ENCODE measurements at regions not wholly inside any gene's neighbourhood (a gene's known extent, or its start where the extent isn't known, plus 50 kb on each side); places are given as distances from the start of the nearest gene placed in this dataset.

DNA sequence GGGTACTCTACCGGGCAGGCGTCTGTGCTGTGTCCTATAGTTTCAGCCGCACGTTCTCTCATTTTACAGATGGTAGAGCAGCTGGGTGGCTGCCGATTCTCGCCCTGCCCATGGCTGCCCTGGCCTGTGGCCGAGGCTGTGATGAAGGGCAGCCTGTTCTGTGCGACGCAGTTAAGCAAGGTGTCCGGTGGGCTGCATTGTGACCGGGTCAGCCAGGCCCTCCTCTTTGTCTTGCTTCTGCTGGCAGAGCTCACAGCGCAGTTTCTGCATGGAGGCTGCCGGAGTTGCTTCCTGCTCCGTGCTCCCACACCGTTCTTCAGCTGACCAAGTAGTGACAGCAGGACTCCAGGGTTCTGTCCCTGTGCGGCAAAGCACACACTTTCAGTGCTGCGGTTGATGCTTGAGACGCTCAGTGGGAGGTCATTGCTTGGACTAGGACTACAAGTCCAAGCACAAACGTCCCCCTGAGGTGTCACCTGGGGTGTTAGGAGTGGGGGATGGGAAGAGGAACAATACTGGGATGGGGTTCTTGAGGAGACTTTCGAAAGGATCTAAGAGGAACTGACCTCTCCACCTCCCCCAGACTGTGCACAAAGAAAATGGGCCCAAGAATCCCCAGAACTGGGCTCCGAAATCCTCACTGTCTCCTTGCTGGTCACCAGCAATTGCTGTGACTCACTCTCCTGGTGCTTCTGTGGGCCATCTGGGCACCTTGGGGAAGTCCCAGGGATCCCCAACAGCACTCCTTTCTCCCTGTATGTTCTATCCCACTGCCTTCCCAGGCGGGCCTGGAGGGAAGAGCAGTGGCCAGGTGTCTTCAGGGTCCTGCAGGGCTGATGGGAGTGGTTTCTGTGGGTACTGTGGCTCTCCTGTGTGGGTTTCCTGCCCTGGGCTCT is 58.2 kb downstream of the GADD45G start:
- Mint-ChIP-seq H3K4me3 (no peak overlapping the region), H3K9me3 (no peaks in the 10 kb centered on the region), H3K4me1 (ENCODE audit: low read depth) (peaks cover under 1% of the 10 kb centered on the region), H3K36me3 (ENCODE audit: low read depth) (no peaks in the 10 kb centered on the region), H3K27ac (no peak overlapping the region), H3K27me3 (peaks cover 15% of the 10 kb centered on the region)
- Histone ChIP-seq H3K36me3 (ENCODE audit: insufficient read depth, low read length) (no peaks in the 10 kb centered on the region), H3K4me3 (ENCODE audit: low read length) (no peak overlapping the region), H3K27me3 (ENCODE audit: control insufficient read depth in 1 of 2, insufficient read depth in 2 of 2, low read length in 2 of 2) (no peaks in the 10 kb centered on the region), H3K27ac (ENCODE audit: low read depth in 1 of 2, low read length in 2 of 2) (no peak overlapping the region), H3K4me1 (ENCODE audit: insufficient read depth, low read length) (peaks cover 6% of the 10 kb centered on the region), H3K9me3 (ENCODE audit: control insufficient read depth in 1 of 2, insufficient read depth in 1 of 2, low read length in 2 of 2) (peaks cover 0 to 12% of the 10 kb centered on the region in 2 experiments)
- ChIA-PET POLR2A (no interaction called here), CTCF (no interaction called here)
- no peak for TF ChIP-seq CTCF (IDR thresholded peaks at IDR 0.05)
- no peak for ATAC-seq (ENCODE audit: poor library complexity)
- intact Hi-C loops (cut with DNase I, micrococcal nuclease), result no loop called here
- peak in 1 of 14 experiments; percentile 16 for DNase-seq

DNA sequence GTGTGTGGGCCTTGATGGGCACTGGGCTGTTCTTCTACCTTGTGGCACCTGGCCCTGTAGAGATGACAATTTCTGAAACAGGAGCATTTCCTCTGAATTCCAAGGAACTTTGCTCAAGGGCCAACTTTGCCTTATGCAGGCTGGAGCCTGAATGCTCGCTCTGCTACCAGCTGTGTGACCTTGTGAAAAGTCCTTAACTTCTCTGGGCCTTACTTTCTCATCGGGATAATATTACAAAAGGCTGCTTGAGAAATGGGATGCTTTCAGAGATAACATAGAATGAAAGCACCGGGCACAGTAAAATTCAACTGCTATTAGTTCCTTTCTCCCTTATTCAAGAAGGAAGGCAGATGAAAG is 58.8 kb downstream of the GADD45G start:
- peaks cover 10% of the 10 kb centered on the region for H3K4me1 ChIP-seq (ENCODE audit: insufficient read depth, low read length)
- H3K36me3 Mint-ChIP-seq (ENCODE audit: low read depth), result no peaks in the 10 kb centered on the region
- DNase-seq, result no peak
- no peaks in the 10 kb centered on the region for H3K9me3 Mint-ChIP-seq
- no peaks in the 10 kb centered on the region for H3K4me1 Mint-ChIP-seq (ENCODE audit: low read depth)
- ChIA-PET POLR2A (no interaction called here), CTCF (no interaction called here)
- H3K9me3 ChIP-seq (ENCODE audit: control insufficient read depth in 1 of 2, insufficient read depth in 1 of 2, low read length in 2 of 2), result peaks cover 0 to 12% of the 10 kb centered on the region in 2 experiments
- intact Hi-C loops (cut with DNase I, micrococcal nuclease), result no loop called here
- no peak for TF ChIP-seq CTCF (IDR thresholded peaks at IDR 0.05)
- H3K36me3 ChIP-seq (ENCODE audit: insufficient read depth, low read length), result no peaks in the 10 kb centered on the region
- no peak overlapping the region for H3K27ac Mint-ChIP-seq
- no peak overlapping the region for H3K4me3 Mint-ChIP-seq
- no peak overlapping the region for H3K27ac ChIP-seq (ENCODE audit: low read depth in 1 of 2, low read length in 2 of 2)
- H3K27me3 Mint-ChIP-seq, result peaks cover 15% of the 10 kb centered on the region
- no peak overlapping the region for H3K4me3 ChIP-seq (ENCODE audit: low read length)
- H3K27me3 ChIP-seq (ENCODE audit: control insufficient read depth in 1 of 2, insufficient read depth in 2 of 2, low read length in 2 of 2), result no peaks in the 10 kb centered on the region
- no peak for ATAC-seq (ENCODE audit: poor library complexity)

DNA sequence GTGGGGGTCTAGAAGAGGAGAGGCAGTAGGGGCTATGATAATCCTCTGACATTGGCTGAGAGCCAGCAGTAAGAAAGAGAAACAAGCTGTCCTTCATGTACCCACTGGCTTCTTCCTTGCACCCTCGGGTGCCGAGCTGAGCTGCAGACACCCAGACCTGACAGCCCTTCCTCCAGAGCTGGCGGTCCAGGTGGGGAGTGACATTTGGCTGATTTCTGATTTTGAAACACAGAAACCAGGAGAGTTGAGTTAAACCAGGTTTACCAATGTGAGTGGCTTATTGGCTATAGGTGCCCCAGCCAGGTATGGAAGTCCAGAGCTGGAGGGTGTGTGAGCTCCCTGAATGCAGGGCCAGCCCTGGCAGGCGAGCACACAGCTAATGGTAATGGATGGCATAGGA is 59.2 kb downstream of the GADD45G start:
- DNase-seq (no peak), ATAC-seq (ENCODE audit: poor library complexity) (no peak)
- Mint-ChIP-seq H3K9me3 (no peaks in the 10 kb centered on the region), H3K27ac (no peak overlapping the region), H3K27me3 (peaks cover 15% of the 10 kb centered on the region), H3K4me3 (no peak overlapping the region), H3K4me1 (ENCODE audit: low read depth) (no peaks in the 10 kb centered on the region), H3K36me3 (ENCODE audit: low read depth) (no peaks in the 10 kb centered on the region)
- Histone ChIP-seq H3K4me3 (ENCODE audit: low read length) (no peak overlapping the region), H3K9me3 (ENCODE audit: control insufficient read depth in 1 of 2, insufficient read depth in 1 of 2, low read length in 2 of 2) (peaks cover 0 to 12% of the 10 kb centered on the region in 2 experiments), H3K27ac (ENCODE audit: low read depth in 1 of 2, low read length in 2 of 2) (no peak overlapping the region), H3K27me3 (ENCODE audit: control insufficient read depth in 1 of 2, insufficient read depth in 2 of 2, low read length in 2 of 2) (no peaks in the 10 kb centered on the region), H3K36me3 (ENCODE audit: insufficient read depth, low read length) (no peaks in the 10 kb centered on the region), H3K4me1 (ENCODE audit: insufficient read depth, low read length) (peaks cover 10% of the 10 kb centered on the region)
- POLR2A ChIA-PET, result no interaction called here
- intact Hi-C loops (cut with DNase I, micrococcal nuclease), result no loop called here
- TF ChIP-seq CTCF (IDR thresholded peaks at IDR 0.05), result no peak
- CTCF ChIA-PET, result no interaction called here

All from CD4-positive, alpha-beta T cell (primary cell).